ENCODE measurements at regions not wholly inside any gene's neighbourhood (a gene's known extent, or its start where the extent isn't known, plus 50 kb on each side); places are given as distances from the start of the nearest gene placed in this dataset.
"Not testable (repeated sequence)": the region's sequence is repeated elsewhere in the genome, so short reads cannot be mapped to it uniquely, and the experiment has no call there.

GRCh38 chr3:71942432-71943187 lies 157.7 kb upstream of the PROK2 start:
- DNase-seq (ENCODE audit: low read depth) = no peak
- H3K4me3 ChIP-seq (ENCODE audit: low read depth, low read length) = no peak overlapping the region
- TF ChIP-seq, protein P1, sequence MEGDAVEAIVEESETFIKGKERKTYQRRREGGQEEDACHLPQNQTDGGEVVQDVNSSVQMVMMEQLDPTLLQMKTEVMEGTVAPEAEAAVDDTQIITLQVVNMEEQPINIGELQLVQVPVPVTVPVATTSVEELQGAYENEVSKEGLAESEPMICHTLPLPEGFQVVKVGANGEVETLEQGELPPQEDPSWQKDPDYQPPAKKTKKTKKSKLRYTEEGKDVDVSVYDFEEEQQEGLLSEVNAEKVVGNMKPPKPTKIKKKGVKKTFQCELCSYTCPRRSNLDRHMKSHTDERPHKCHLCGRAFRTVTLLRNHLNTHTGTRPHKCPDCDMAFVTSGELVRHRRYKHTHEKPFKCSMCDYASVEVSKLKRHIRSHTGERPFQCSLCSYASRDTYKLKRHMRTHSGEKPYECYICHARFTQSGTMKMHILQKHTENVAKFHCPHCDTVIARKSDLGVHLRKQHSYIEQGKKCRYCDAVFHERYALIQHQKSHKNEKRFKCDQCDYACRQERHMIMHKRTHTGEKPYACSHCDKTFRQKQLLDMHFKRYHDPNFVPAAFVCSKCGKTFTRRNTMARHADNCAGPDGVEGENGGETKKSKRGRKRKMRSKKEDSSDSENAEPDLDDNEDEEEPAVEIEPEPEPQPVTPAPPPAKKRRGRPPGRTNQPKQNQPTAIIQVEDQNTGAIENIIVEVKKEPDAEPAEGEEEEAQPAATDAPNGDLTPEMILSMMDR (conservative IDR thresholded peaks at IDR 0.05; ENCODE audit: low read depth, low read length) = no peak

GRCh38 chr3:71940486-71940885 lies 155.5 kb upstream of the PROK2 start:
- no peak for DNase-seq (ENCODE audit: low read depth)
- TF ChIP-seq, protein P1 (conservative IDR thresholded peaks at IDR 0.05; ENCODE audit: low read depth, low read length) = no peak
- no peak overlapping the region for H3K4me3 ChIP-seq (ENCODE audit: low read depth, low read length)

- DNase-seq (ENCODE audit: low read depth); H3K4me3 ChIP-seq (ENCODE audit: low read depth, low read length): not testable (repeated sequence)
Measured at GRCh38 chr3:71938081-71938480, 153.1 kb upstream of the PROK2 start.

DNA sequence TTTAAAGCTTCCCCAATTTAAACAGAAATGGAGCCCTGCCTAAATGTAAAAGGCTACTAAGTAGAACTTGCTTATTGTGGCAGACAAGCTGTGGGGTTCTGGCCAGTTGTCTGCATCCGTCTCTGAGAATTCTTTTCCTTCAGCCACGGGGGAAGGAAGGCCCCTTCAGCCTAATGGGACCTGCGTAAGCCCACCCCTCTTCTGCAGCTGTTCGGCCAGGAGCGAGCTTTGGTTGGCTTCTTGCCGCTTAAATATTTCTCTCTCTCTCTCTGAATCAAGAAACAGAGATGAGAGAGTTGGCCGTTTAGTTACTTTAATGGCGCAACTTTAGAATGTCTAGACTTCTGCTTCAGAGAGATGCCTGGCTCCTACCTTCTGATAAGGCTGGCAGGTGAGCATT lies 151.7 kb upstream of the PROK2 start:
- TF ChIP-seq, protein P1 (conservative IDR thresholded peaks at IDR 0.05; ENCODE audit: low read depth, low read length) = no peak
- DNase-seq (ENCODE audit: low read depth) = no peak
- H3K4me3 ChIP-seq (ENCODE audit: low read depth, low read length) = no peak overlapping the region

DNA sequence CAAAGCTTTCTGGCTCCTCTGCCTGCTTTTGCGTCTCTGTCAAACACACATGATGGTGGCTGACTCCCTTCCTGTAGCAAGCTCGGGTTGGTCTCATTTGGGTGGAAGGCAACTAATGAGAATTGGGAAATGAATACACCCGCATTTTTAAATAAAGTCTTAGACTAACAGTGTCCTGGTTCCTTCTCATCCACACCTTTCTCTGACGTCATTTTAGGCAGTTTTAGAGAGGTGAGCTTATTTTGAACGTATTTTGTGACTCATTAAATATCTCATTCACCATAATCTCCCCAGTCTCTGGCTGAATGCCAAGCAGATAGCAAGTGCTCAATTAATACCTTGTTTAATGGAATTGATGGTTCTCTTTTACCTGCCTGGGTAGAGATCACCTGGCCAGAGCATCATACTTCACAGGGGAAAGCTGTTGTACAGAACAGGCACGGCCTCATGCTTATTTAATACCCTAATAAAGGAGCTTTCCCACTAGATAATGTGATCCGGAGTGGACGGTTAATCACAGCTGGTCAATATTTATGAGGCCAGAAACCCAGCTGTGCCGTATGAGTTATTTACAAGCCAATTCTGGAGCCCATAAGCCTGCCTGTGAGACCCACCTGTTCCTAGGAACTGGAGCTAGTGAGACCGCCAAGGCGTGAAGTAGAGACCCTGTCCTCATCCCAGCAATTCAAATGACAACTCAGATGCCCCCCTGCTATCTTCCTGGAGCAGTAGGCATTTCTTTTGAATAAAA lies 149.7 kb upstream of the PROK2 start:
- H3K4me3 ChIP-seq (ENCODE audit: low read depth, low read length) = no peak overlapping the region
- TF ChIP-seq, protein P1 (conservative IDR thresholded peaks at IDR 0.05; ENCODE audit: low read depth, low read length) = no peak
- no peak for DNase-seq (ENCODE audit: low read depth)

- no peak for DNase-seq (ENCODE audit: low read depth)
- TF ChIP-seq, protein P1 (conservative IDR thresholded peaks at IDR 0.05; ENCODE audit: low read depth, low read length) = no peak
- H3K4me3 ChIP-seq (ENCODE audit: low read depth, low read length) = no peak overlapping the region
Measured at GRCh38 chr3:71931922-71932321, 147.0 kb upstream of the PROK2 start.

- DNase-seq (ENCODE audit: low read depth) = peak; percentile 74
- H3K4me3 ChIP-seq (ENCODE audit: low read depth, low read length) = no peak overlapping the region
- TF ChIP-seq, protein P1 (conservative IDR thresholded peaks at IDR 0.05; ENCODE audit: low read depth, low read length) = peak; percentile 58
Measured at GRCh38 chr3:71930056-71930991, 145.4 kb upstream of the PROK2 start.

Measured in choroid plexus epithelial cell (primary cell).